ENCODE measurements at regions not wholly inside any gene's neighbourhood (a gene's known extent, or its start where the extent isn't known, plus 50 kb on each side); places are given as distances from the start of the nearest gene placed in this dataset.

DNA sequence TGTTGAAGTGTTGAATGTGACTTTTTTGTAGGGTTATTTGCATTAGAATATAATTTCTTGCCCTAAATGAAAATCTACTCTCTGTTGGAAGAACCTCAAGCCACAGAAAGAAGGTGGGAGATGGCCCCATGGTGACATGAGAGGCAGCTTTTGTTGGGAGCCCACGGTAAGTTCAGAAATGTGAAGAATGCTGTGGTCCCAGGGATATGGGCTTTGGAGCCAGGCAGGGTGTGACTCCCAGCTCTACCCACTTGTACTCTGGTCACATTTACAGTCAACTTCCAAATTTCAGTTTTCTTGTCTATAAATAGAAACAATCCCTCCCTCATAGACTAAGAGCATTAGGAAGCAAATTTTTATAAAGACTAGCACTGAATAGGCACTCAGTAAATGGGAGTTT, 177.8 kb downstream of the RAB28 start:
- no peak for TF ChIP-seq POLR2AphosphoS5 (IDR thresholded peaks at IDR 0.05)
- TF ChIP-seq, protein P1, sequence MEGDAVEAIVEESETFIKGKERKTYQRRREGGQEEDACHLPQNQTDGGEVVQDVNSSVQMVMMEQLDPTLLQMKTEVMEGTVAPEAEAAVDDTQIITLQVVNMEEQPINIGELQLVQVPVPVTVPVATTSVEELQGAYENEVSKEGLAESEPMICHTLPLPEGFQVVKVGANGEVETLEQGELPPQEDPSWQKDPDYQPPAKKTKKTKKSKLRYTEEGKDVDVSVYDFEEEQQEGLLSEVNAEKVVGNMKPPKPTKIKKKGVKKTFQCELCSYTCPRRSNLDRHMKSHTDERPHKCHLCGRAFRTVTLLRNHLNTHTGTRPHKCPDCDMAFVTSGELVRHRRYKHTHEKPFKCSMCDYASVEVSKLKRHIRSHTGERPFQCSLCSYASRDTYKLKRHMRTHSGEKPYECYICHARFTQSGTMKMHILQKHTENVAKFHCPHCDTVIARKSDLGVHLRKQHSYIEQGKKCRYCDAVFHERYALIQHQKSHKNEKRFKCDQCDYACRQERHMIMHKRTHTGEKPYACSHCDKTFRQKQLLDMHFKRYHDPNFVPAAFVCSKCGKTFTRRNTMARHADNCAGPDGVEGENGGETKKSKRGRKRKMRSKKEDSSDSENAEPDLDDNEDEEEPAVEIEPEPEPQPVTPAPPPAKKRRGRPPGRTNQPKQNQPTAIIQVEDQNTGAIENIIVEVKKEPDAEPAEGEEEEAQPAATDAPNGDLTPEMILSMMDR (IDR thresholded peaks at IDR 0.05): no peak
- no peak for TF ChIP-seq EP300 (IDR thresholded peaks at IDR 0.05)
